ENCODE measurements at regions not wholly inside any gene's neighbourhood (a gene's known extent, or its start where the extent isn't known, plus 50 kb on each side); places are given as distances from the start of the nearest gene placed in this dataset.

GRCh38 chr7:83701736-83702135, 52.8 kb upstream of the SEMA3E start:
- Histone ChIP-seq H2BK12ac (ENCODE audit: insufficient read length, low read depth, low read length) (no peak overlapping the region), H4K20me1 (ENCODE audit: control insufficient read depth, insufficient read depth, insufficient read length) (no peaks in the 10 kb centered on the region), H4K5ac (ENCODE audit: insufficient read length, low read depth, low read length) (no peak overlapping the region), H3K27ac (ENCODE audit: insufficient read length, low read depth, low read length) (no peak overlapping the region), H3K9me3 (ENCODE audit: control insufficient read depth, low read depth, low read length) (no peaks in the 10 kb centered on the region), H3K18ac (ENCODE audit: insufficient read length, low read depth, low read length) (no peak overlapping the region), H2AFZ (ENCODE audit: low read length) (no peak overlapping the region), H3K9ac (ENCODE audit: extremely low read depth, insufficient read length, low read length) (no peak overlapping the region), H3T11ph (ENCODE audit: low read length) (no peak overlapping the region), H3K56ac (ENCODE audit: insufficient read length, low read depth, low read length) (no peak overlapping the region), H2BK120ac (ENCODE audit: low read depth, low read length, poor library complexity, severe bottlenecking) (no peak overlapping the region), H3K23me2 (ENCODE audit: insufficient read length, low read depth, low read length, poor library complexity, severe bottlenecking) (no peaks in the 10 kb centered on the region), H3K4me2 (ENCODE audit: insufficient read depth, insufficient read length, low read length) (no peak overlapping the region), H3K79me2 (ENCODE audit: insufficient read depth, low read length) (no peaks in the 10 kb centered on the region), H2BK20ac (ENCODE audit: low read depth, low read length, poor library complexity, severe bottlenecking) (no peak overlapping the region), H3K4ac (ENCODE audit: low read depth, low read length) (no peak overlapping the region), H4K91ac (ENCODE audit: insufficient read length, low read depth, low read length) (no peak overlapping the region), H3K79me1 (ENCODE audit: insufficient read depth, low read depth, low read length, poor library complexity, severe bottlenecking) (no peaks in the 10 kb centered on the region), H3K4me1 (ENCODE audit: insufficient read depth, low read length) (no peaks in the 10 kb centered on the region), H2BK5ac (ENCODE audit: insufficient read length, low read length) (no peak overlapping the region), H3K14ac (ENCODE audit: insufficient read depth, low read length) (no peak overlapping the region), H4K8ac (replicated peaks; ENCODE audit: insufficient read length, low read depth, low read length) (no peak overlapping the region), H2AK5ac (ENCODE audit: insufficient read length, low read length) (no peak overlapping the region), H2BK15ac (ENCODE audit: low read depth, low read length) (no peak overlapping the region), H3K27me3 (ENCODE audit: insufficient read depth, low read length) (peaks cover 8% of the 10 kb centered on the region), H3K23ac (ENCODE audit: insufficient read length, low read depth, low read length) (no peak overlapping the region)
- peaks cover 0 to 5% (median 0%) of the 10 kb centered on the region in 3 experiments; a peak in 1 of 7 replicates for H3K36me3 Mint-ChIP-seq (ENCODE audit: insufficient read depth in 1 of 3, low read depth in 3 of 3)
- no peak overlapping the region for H3K27ac Mint-ChIP-seq
- TF ChIP-seq, protein P1, sequence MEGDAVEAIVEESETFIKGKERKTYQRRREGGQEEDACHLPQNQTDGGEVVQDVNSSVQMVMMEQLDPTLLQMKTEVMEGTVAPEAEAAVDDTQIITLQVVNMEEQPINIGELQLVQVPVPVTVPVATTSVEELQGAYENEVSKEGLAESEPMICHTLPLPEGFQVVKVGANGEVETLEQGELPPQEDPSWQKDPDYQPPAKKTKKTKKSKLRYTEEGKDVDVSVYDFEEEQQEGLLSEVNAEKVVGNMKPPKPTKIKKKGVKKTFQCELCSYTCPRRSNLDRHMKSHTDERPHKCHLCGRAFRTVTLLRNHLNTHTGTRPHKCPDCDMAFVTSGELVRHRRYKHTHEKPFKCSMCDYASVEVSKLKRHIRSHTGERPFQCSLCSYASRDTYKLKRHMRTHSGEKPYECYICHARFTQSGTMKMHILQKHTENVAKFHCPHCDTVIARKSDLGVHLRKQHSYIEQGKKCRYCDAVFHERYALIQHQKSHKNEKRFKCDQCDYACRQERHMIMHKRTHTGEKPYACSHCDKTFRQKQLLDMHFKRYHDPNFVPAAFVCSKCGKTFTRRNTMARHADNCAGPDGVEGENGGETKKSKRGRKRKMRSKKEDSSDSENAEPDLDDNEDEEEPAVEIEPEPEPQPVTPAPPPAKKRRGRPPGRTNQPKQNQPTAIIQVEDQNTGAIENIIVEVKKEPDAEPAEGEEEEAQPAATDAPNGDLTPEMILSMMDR (conservative IDR thresholded peaks at IDR 0.05), result no peak
- no peaks in the 10 kb centered on the region for H3K9me3 Mint-ChIP-seq
- H3K4me1 Mint-ChIP-seq, result peaks cover 17% of the 10 kb centered on the region in 2 experiments
- peaks cover 37% of the 10 kb centered on the region for H3K27me3 Mint-ChIP-seq (ENCODE audit: low read depth)
- no peak for DNase-seq
- H3K4me3 Mint-ChIP-seq, result no peak overlapping the region

Data from H9 (cell line).